ENCODE measurements at regions not wholly inside any gene's neighbourhood (a gene's known extent, or its start where the extent isn't known, plus 50 kb on each side); places are given as distances from the start of the nearest gene placed in this dataset.

- no peaks in the 10 kb centered on the region for H3K27me3 ChIP-seq (ENCODE audit: insufficient read depth, low read length)
- no peaks in the 10 kb centered on the region for H3K9me3 ChIP-seq (ENCODE audit: control insufficient read depth in 1 of 2, insufficient read depth in 1 of 2, low read depth in 1 of 2, low read length in 2 of 2)
- CTCF ChIA-PET: no interaction called here
- POLR2A ChIA-PET: no interaction called here
- ATAC-seq (no peak), DNase-seq (ENCODE audit: low read depth, low spot score) (no peak)
- RAD21 ChIA-PET (ENCODE audit: low non-redundant PET in 1 of 2, low total read pairs in 2 of 2, uncharacterized antibody in 2 of 2, unreplicated experiment in 2 of 2): no interaction called here
- no peaks in the 10 kb centered on the region for H3K36me3 ChIP-seq (ENCODE audit: control insufficient read depth in 1 of 2, insufficient read depth in 2 of 2, low read length in 2 of 2)
- no peaks in the 10 kb centered on the region for H3K9me2 ChIP-seq (ENCODE audit: insufficient read depth)
- no peak overlapping the region for H3K4me2 ChIP-seq (ENCODE audit: low read length)
- no peak overlapping the region for H3K9ac ChIP-seq (ENCODE audit: low read length)
- no peak overlapping the region for H2AFZ ChIP-seq (ENCODE audit: low read depth, low read length, poor library complexity, severe bottlenecking)
- H3K4me3 ChIP-seq (replicated peaks in 1 of 2; ENCODE audit: low read depth in 1 of 2, low read length in 2 of 2): no peak overlapping the region
- H3K79me2 ChIP-seq (ENCODE audit: insufficient read depth, low read length): no peaks in the 10 kb centered on the region
- BruUV-seq (replicated peaks): no TSS peak
- TF ChIP-seq ZNF274 (IDR thresholded peaks at IDR 0.05; ENCODE audit: low read depth, low read length) (no peak), FOSL1 (IDR thresholded peaks at IDR 0.05; ENCODE audit: low read depth) (no peak), YY1 (IDR thresholded peaks at IDR 0.05; ENCODE audit: extremely low read depth, insufficient replicate concordance, low read depth, low read length) (no peak), CBX3 (IDR thresholded peaks at IDR 0.05; ENCODE audit: low read depth) (no peak), EZH2phosphoT487 (IDR thresholded peaks at IDR 0.05; ENCODE audit: borderline replicate concordance) (no peak), POLR2AphosphoS5 (IDR thresholded peaks at IDR 0.05; ENCODE audit: low read depth, low read length) (no peak), ATF3 (IDR thresholded peaks at IDR 0.05) (no peak), CTCF (IDR thresholded peaks at IDR 0.05 in 2 of 3, conservative IDR thresholded peaks at IDR 0.05 in 1 of 3; ENCODE audit: borderline replicate concordance in 1 of 3, insufficient read depth in 1 of 3, low read depth in 2 of 3, low read length in 2 of 3) (no peak), ELF1 (IDR thresholded peaks at IDR 0.05; ENCODE audit: borderline replicate concordance, low read depth) (no peak), MAX (IDR thresholded peaks at IDR 0.05) (no peak), POLR2A (IDR thresholded peaks at IDR 0.05; ENCODE audit: borderline replicate concordance, extremely low read depth, insufficient read depth, insufficient read length) (no peak), SP1 (IDR thresholded peaks at IDR 0.05; ENCODE audit: low read depth) (no peak)
- no peak overlapping the region for H3K27ac ChIP-seq (ENCODE audit: low read depth, low read length)
- intact Hi-C loops (cut with micrococcal nuclease): no loop called here
- no peaks in the 10 kb centered on the region for H3K4me1 ChIP-seq (ENCODE audit: control insufficient read depth in 1 of 2, insufficient read depth in 2 of 2, low read length in 2 of 2)
- H4K20me1 ChIP-seq (ENCODE audit: insufficient read depth): no peaks in the 10 kb centered on the region
Observed at GRCh38 chr1:163834778-163835177, 513.0 kb downstream of the NUF2 start.

Data from HCT116 (cell line).